ENCODE measurements at regions not wholly inside any gene's neighbourhood (a gene's known extent, or its start where the extent isn't known, plus 50 kb on each side); places are given as distances from the start of the nearest gene placed in this dataset.

- no peak for TF ChIP-seq KDM4A (IDR thresholded peaks at IDR 0.05; ENCODE audit: low read depth, low read length, severe bottlenecking)
- TF ChIP-seq CTBP2 (IDR thresholded peaks at IDR 0.05; ENCODE audit: borderline replicate concordance, insufficient read depth, insufficient read length, low read length): no peak
- no peak for TF ChIP-seq RNF2 (IDR thresholded peaks at IDR 0.05; ENCODE audit: borderline replicate concordance, low read depth, low read length, missing control alignments, poor library complexity, severe bottlenecking)
- TF ChIP-seq RXRA (IDR thresholded peaks at IDR 0.05; ENCODE audit: insufficient read depth, low read depth, low read length): no peak
Observed at GRCh38 chr2:224261326-224261725, 140.6 kb downstream of the FAM124B start (continued).
